Pancreas (tissue), 10 donors: ENCODE measurements at regions not wholly inside any gene's neighbourhood (a gene's known extent, or its start where the extent isn't known, plus 50 kb on each side); places are given as distances from the start of the nearest gene placed in this dataset.

Experiments
- ATAC-seq, 4 donors: fragments of 200-7000 bp; cut with Tn5 transposase; one replicate each; pipeline versions ENCODE4 v1.8.0 to v1.9.1; 2020; ENCODE audit warnings: mild to moderate bottlenecking in 4 of 4, moderate library complexity in 4 of 4
- DNase-seq, 6 donors: peaks; one replicate each; pipeline ENCODE4 v3.0.0-alpha.2; 2020
- FAIRE-seq: peaks from 2 replicates; lab custom pipeline; 2012; peaks lifted over from hg19 to GRCh38; lab: Jason Lieb, UNC
- H3K27ac ChIP-seq, 4 donors: fragments of 200-600 bp; sonication (generic); 1 replicate in 3 of 4; 2 replicates in 1 of 4; pipeline versions ENCODE4 v1.5.0 to v1.8.0; 2020
- H3K27me3 ChIP-seq, 4 donors: fragments of 200-600 bp; one replicate each; pipeline ENCODE4 v1.8.0; 2021
- H3K36me3 ChIP-seq, 3 donors: fragments of 200-600 bp; sonication (generic) in 1 of 3; one replicate each; pipeline versions ENCODE4 v1.5.0 to v1.8.0; 2020 to 2021
- H3K4me1 ChIP-seq, 3 donors: fragments of 200-600 bp; one replicate each; pipeline ENCODE4 v1.8.0; 2021
- H3K4me3 ChIP-seq, 4 donors: fragments of 200-600 bp; sonication (generic) in 2 of 4; one replicate each; pipeline versions ENCODE4 v1.5.0 to v1.8.0; 2020 to 2021
- H3K9me3 ChIP-seq, 4 donors: fragments of 200-600 bp; one replicate each; pipeline ENCODE4 v1.8.0; 2021
- CTCF ChIP-seq, 4 donors: fragments of 200-600 bp; sonication (generic) in 3 of 4; IDR thresholded peaks; one replicate each; pipeline versions ENCODE4 v1.5.0 to v1.8.0; 2021; ENCODE audit warnings: antibody characterized with exemption in 4 of 4
- WGBS, 2 donors: extraction: QIAGEN DNeasy Blood & Tissue Kit; methylation state at CpG; one replicate each; pipeline ENCODE4 v1.1.7; 2013; 5-methylcytosine and 5-hydroxymethylcytosine counted together
- intact Hi-C, 3 donors: fragments of 100-400 bp; cut with DNase I; formaldehyde crosslinking; loops; one replicate each; pipeline versions ENCODE4 v1.11.1 to v1.14.2; 2022
- donor health status: healthy with polysubstance abuse.
- donor health status: DM: no; HTN: no; CAD: no; lungs with moderate emphysema.
- donor health status: DM: no; HTN: no; CAD: no.
- donor health status: control.
- donor health status: control.
- donor health status: Bipolar disorder and iron deficiency.
- donor health status: DM: yes; HTN: yes; CAD: no.
- donor health status: DM: no; HTN: no; CAD: no.
- donor health status: DM: no; HTN: no; CAD: no.
- donor health status: DM: yes; HTN: yes; CAD: no.

- Histone ChIP-seq H3K9me3 (no peaks in the 10 kb centered on the region), H3K4me1 (no peaks in the 10 kb centered on the region), H3K4me3 (no peak overlapping the region), H3K27me3 (no peaks in the 10 kb centered on the region), H3K36me3 (no peaks in the 10 kb centered on the region), H3K27ac (no peak overlapping the region)
- DNase-seq (no peak), FAIRE-seq (no peak), ATAC-seq (no peak)
- WGBS, 2 donors, result 75 to 93% methylated on average over 1 of the region's 1 CpG
- intact Hi-C loops, result no loop called here
- no peak for TF ChIP-seq CTCF (IDR thresholded peaks at IDR 0.05)
Observed at GRCh38 chr5:104942735-104943134, 1380.1 kb upstream of the NUDT12 start.

- H3K9me3 ChIP-seq, result no peaks in the 10 kb centered on the region
- no peaks in the 10 kb centered on the region for H3K27me3 ChIP-seq
- TF ChIP-seq CTCF (IDR thresholded peaks at IDR 0.05), result no peak
- ATAC-seq, result no peak
- no peak overlapping the region for H3K4me3 ChIP-seq
- no peak for FAIRE-seq
- no peaks in the 10 kb centered on the region for H3K4me1 ChIP-seq
- no peaks in the 10 kb centered on the region for H3K36me3 ChIP-seq
- H3K27ac ChIP-seq, result no peak overlapping the region
- WGBS, 2 donors, result 64 to 84% methylated on average over 2 of the region's 2 CpGs
- no peak for DNase-seq
- intact Hi-C loops, result no loop called here
Observed at GRCh38 chr5:104941030-104941645, 1378.5 kb upstream of the NUDT12 start.

- Histone ChIP-seq H3K4me1 (no peaks in the 10 kb centered on the region), H3K27ac (no peak overlapping the region), H3K4me3 (no peak overlapping the region), H3K36me3 (no peaks in the 10 kb centered on the region), H3K27me3 (no peaks in the 10 kb centered on the region), H3K9me3 (no peaks in the 10 kb centered on the region)
- DNase-seq, result no peak
- ATAC-seq, result no peak
- TF ChIP-seq CTCF (IDR thresholded peaks at IDR 0.05), result no peak
- no peak for FAIRE-seq
- 71 to 88% methylated on average over 1 of the region's 1 CpG for WGBS, 2 donors
- intact Hi-C loops, result no loop called here
Observed at GRCh38 chr5:104937598-104937997, 1375.0 kb upstream of the NUDT12 start.

- ATAC-seq (no peak), FAIRE-seq (no peak), DNase-seq (peak in 1 of 6 donors; percentile 30)
- TF ChIP-seq CTCF (IDR thresholded peaks at IDR 0.05), result no peak
- Histone ChIP-seq H3K9me3 (no peaks in the 10 kb centered on the region), H3K36me3 (no peaks in the 10 kb centered on the region), H3K27ac (no peak overlapping the region), H3K4me3 (no peak overlapping the region), H3K27me3 (no peaks in the 10 kb centered on the region), H3K4me1 (no peaks in the 10 kb centered on the region)
- intact Hi-C loops, result no loop called here
- WGBS, 2 donors, result 53 to 70% methylated on average over 2 of the region's 2 CpGs
Observed at GRCh38 chr5:104932431-104932830, 1369.8 kb upstream of the NUDT12 start.

GRCh38 chr5:104928906-104929520 is 1366.4 kb upstream of the NUDT12 start:
- intact Hi-C loops, result no loop called here
- Histone ChIP-seq H3K36me3 (no peaks in the 10 kb centered on the region), H3K4me3 (no peak overlapping the region), H3K27ac (no peak overlapping the region), H3K9me3 (no peaks in the 10 kb centered on the region), H3K4me1 (no peaks in the 10 kb centered on the region), H3K27me3 (no peaks in the 10 kb centered on the region)
- WGBS, 2 donors, result 92 to 93% methylated on average over 29 to 36 of the region's 36 CpGs
- FAIRE-seq (no peak), DNase-seq (peak in 1 of 6 donors; percentile 75), ATAC-seq (no peak)
- no peak for TF ChIP-seq CTCF (IDR thresholded peaks at IDR 0.05)
